GM18873 (cell line): ENCODE measurements at regions not wholly inside any gene's neighbourhood (a gene's known extent, or its start where the extent isn't known, plus 50 kb on each side); places are given as distances from the start of the nearest gene placed in this dataset.
"Not testable (repeated sequence)": the region's sequence is repeated elsewhere in the genome, so short reads cannot be mapped to it uniquely, and the experiment has no call there.

Source experiments
- ATAC-seq: cut with Tn5 transposase; IDR thresholded peaks from one replicate; pipeline ENCODE4 v1.9.1; 2021; ENCODE audit warnings: mild to moderate bottlenecking, moderate library complexity, moderate number of reproducible peaks; ENCODE audit not compliant: unreplicated experiment, low FRiP score

DNA sequence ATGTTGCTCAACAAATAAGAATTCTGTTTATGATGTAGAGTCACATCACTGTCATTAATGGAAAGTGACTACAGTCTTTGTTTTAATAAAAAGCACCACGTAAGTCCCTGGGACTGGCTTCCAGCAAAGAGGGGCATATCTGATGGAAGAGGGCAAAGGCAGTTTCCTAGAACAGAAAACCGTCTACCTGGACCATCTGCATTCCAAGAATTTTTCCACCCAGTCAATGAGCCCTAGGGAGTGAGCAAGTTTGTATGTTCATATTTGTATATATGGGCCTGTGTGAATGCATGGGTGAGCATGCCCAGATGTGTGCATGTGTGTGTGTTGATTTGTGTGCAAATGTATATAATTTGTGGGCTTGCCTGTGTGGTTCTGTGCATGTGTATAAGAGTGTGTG lies 156.8 kb upstream of the SEMA6A start:
- no peak for ATAC-seq

GRCh38 chr5:116730706-116731105 lies 156.1 kb upstream of the SEMA6A start:
- ATAC-seq = no peak

- no peak for ATAC-seq
Measured at GRCh38 chr5:116730185-116730584, 155.6 kb upstream of the SEMA6A start.

GRCh38 chr5:116727248-116727647 lies 152.6 kb upstream of the SEMA6A start:
- ATAC-seq = no peak

DNA sequence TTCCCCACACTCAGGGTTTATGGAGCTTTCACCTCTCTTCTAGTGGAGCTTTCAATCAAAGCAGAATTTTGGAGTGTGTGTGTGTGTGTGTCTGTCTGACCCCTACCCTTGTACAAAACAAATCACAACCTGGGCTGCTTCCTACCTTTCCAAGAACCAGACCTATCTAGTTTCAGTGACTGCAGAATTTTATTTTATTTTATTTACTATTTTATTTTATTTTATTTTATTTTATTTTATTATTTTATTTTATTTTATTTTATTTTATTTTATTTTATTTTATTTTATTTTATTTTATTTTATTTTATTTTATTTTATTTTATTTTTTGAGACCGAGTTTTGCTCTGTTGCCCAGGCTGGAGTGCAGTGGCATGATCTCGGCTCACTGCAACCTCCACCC lies 151.6 kb upstream of the SEMA6A start:
- ATAC-seq = not testable (repeated sequence)

DNA sequence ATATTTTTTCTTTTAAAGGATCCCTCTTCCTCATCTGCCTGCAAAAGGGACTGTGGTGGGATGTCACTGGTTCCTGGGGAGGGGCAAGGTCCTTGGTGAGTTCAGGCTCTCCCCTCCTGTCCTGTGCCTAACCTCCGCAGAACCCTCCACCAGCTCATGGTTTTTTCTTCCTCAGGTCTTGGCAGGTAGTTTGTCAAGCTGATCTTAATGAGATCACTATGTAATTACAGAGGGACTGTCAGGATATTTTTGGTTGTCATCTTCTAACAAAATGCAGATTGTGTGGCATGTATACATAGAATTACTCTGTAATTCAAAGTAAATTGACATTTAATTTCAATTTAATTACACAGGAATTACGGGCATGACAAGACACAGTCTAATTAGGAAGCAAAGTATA lies 150.3 kb upstream of the SEMA6A start:
- no peak for ATAC-seq

DNA sequence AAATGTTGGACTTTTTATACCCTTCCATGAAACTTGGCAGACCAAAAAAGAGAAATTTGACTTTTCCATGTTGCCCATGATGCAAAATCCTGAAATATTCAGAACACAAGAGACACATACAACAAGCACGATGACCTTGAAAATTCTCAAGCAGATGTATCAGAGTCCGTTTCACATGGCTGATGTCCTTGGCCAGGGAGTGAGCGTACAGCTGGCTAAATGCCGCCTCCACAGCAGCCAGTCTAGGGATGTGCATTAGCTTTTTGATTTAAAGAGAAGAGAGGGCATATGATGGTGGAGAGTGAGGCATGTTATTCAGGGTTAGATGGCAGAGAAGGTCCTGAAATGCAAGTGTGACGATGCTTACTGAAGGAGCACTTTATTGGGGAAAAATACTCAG lies 148.0 kb upstream of the SEMA6A start:
- no peak for ATAC-seq

GRCh38 chr5:116719106-116719505 lies 144.5 kb upstream of the SEMA6A start:
- ATAC-seq = no peak

DNA sequence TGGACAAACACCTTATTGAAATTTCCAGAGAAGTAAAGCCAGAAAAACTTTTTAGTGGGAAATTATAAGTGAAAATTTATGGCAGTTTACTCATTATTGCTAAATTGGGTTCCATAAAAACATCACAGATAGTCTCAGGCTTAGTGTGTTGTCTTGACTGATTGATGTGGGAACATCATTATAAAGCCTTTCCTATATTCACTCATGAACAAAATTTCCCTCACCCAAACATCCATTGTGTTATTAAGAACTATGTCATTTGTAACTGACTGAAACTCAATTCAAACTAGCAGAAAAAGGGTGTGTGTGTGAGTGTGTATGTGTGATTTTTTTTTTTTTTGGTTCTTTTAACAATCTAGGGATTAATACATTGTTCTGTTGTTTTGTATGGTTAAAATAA lies 143.7 kb upstream of the SEMA6A start:
- ATAC-seq = no peak

GRCh38 chr5:116709082-116709481 lies 134.5 kb upstream of the SEMA6A start:
- ATAC-seq = no peak

DNA sequence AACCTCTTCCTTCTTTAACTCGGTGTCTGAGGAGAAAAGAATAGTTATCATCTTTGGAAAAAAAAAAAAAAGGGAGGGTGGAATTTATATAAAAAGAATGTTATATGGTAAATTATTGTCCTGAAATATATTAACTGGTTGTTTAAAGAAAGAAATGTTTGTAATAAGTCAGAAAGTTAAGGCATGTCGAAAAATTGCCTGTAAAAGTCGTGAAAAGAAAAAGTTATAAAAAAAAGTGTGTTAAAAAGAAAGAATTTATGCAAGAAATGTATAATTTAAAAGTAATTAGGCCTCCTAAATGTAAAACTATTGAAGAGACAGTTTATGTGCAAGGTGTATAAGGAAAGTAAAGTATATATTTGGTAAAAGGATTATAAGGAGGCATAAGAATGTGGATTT lies 130.5 kb upstream of the SEMA6A start:
- not testable (repeated sequence) for ATAC-seq

GRCh38 chr5:116703941-116704340 lies 129.3 kb upstream of the SEMA6A start:
- ATAC-seq = no peak

GRCh38 chr5:116703328-116703727 lies 128.7 kb upstream of the SEMA6A start:
- ATAC-seq = no peak

- ATAC-seq = no peak
Measured at GRCh38 chr5:116702776-116703175, 128.2 kb upstream of the SEMA6A start.

DNA sequence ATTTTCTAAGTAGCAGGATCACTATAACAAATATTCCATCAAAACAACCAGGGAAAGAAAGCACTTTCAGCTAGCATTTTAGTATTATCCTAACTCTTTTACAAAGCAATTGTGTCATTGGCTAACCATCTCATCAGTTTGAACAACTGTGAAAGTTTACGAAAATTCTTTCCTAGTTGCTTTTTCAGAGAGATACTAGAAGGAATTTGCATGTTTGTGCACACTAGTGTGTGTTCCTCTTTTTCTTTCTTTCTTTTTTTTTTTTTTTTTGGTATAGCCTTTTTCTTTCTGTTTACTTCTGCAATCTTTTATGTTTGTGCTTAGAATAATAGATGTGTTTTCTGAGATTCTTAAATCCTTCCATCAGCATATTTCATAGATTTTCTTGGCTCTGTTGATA lies 124.7 kb upstream of the SEMA6A start:
- ATAC-seq = no peak

DNA sequence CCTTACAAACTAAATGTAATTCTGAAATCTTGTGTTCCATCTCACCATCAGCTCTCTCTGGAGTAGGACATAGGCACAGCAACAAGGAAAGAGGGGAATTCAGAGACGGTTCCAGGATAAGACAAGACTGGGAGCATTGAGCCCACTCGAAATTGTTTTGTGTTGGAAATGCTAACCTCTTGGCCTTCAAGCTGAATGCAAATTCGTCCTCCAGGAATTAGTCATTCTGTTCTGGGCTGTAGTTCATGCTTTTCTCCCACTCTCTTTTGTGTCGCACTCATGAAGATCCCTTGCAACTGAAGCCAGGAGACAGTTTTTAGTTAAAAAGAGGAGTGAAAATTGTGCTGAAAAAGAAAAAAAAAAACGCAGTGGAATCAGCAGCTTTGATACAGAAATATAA lies 121.7 kb upstream of the SEMA6A start:
- peak; percentile 92 for ATAC-seq

- ATAC-seq = no peak
Measured at GRCh38 chr5:116695681-116696080, 121.1 kb upstream of the SEMA6A start.

GRCh38 chr5:116686438-116686837 lies 111.8 kb upstream of the SEMA6A start:
- ATAC-seq = no peak

DNA sequence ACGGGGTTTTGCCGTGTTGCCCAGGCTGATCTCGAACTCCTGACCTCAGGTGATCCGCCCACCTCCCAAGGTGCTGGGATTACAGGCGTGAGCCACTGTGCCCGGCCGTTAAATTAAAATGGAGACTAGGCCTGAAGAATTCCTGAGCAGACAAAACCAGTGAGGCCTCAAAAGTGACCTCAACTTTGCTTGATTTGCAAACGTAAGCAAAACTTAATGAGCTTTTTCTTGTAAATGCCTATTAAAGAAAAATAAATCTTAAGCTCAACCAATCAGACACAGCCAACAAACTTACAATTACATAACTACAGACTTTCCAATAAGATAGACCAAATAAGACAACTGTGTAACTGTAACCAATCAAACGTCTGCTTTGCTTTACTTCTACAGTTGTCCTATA lies 111.3 kb upstream of the SEMA6A start:
- ATAC-seq = no peak

GRCh38 chr5:116685069-116685468 lies 110.4 kb upstream of the SEMA6A start:
- ATAC-seq = no peak

DNA sequence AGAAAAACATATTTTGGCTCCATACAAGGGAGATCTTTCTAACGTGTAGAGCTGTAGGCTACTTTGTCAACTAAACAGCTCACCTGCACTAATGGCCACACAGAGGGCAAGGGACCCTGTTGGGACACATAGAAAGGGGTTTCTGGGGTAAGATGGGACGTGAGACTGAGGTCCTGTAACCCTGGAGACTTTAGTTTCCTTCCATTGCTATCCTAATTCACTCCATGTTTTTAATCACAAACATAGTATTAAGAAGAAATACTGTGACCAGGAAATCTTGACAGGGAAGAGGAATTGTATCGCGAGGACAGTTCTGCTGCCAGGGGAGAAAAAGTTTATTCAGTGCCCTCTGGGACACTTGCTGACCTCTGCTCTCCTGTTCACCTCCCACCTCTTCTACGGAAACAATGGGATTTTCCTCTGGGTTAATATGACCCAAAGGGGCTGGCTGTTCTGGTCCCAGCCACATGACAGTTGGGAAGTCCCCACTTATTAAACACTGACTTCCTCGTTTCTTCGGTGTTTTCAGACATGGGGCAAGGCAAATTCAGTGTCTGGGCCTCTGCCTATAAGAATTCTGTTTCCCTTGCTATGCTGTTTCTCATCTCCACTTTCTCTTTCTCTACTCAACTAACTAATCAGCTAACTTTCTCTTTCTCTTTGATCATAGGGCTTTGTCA lies 106.9 kb upstream of the SEMA6A start:
- peak; percentile 99 for ATAC-seq

DNA sequence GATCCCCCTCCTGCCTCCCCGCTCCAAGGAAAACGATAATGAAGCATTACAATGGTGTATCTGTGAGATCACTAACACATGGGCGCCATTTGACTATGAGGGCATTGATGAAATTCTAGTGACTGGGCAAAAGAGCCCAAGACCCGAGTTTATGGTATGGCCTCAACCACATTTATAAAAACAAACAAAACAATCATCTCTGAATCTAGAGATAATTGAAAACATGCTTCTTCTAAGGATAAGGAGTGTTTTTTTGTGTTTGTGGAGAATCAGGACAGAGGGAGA lies 100.9 kb upstream of the SEMA6A start:
- no peak for ATAC-seq
